Lower leg skin (tissue), 4 donors: ENCODE measurements at regions not wholly inside any gene's neighbourhood (a gene's known extent, or its start where the extent isn't known, plus 50 kb on each side); places are given as distances from the start of the nearest gene placed in this dataset.

ENCODE experiments used
- DNase-seq, 2 donors: peaks; one replicate each; pipeline ENCODE4 v3.0.0-alpha.2; 2019; ENCODE audit warnings: low spot score in 2 of 2
- H3K4me3 ChIP-seq: fragments of 200-600 bp; sonication (generic); 2 replicates; pipeline ENCODE4 v1.5.1; 2017; ENCODE audit warnings: mild to moderate bottlenecking, low read depth; ENCODE audit not compliant: poor library complexity, severe bottlenecking
- CTCF ChIP-seq, 3 donors: fragments of 450-650 bp; IDR thresholded peaks; one replicate each; pipeline ENCODE4 v1.5.1; 2016; ENCODE audit warnings: antibody characterized with exemption in 3 of 3, mild to moderate bottlenecking in 3 of 3, moderate library complexity in 2 of 3
- POLR2A ChIP-seq, 2 donors: fragments of 450-650 bp; IDR thresholded peaks; one replicate each; pipeline ENCODE4 v1.6.1; 2016 to 2017; ENCODE audit warnings: antibody characterized with exemption in 2 of 2, mild to moderate bottlenecking in 1 of 2, moderate library complexity in 1 of 2
- WGBS, 2 donors: methylation state at CpG; one replicate each; pipeline ENCODE4 v1.1.5; 2018; 5-methylcytosine and 5-hydroxymethylcytosine counted together
- intact Hi-C: fragments of 100-400 bp; cut with DNase I; formaldehyde crosslinking; loops from one replicate; pipeline ENCODE4 v1.15.0; 2023; ENCODE audit warnings: low total_unique reads

- no peak for DNase-seq
- TF ChIP-seq CTCF (IDR thresholded peaks at IDR 0.05) (no peak), POLR2A (IDR thresholded peaks at IDR 0.05) (no peak)
- intact Hi-C loops: no loop called here
- 79 to 83% methylated on average over 1 of the region's 1 CpG for WGBS, 2 donors
- no peak overlapping the region for H3K4me3 ChIP-seq
These were observed 214.1 kb upstream of the CNTN6 start for GRCh38 chr3:878746-879145.

- DNase-seq: no peak
- WGBS, 2 donors: 68 to 69% methylated on average over 3 of the region's 3 CpGs
- TF ChIP-seq POLR2A (IDR thresholded peaks at IDR 0.05) (no peak), CTCF (IDR thresholded peaks at IDR 0.05) (no peak)
- no peak overlapping the region for H3K4me3 ChIP-seq
- intact Hi-C loops: no loop called here
These were observed 212.5 kb upstream of the CNTN6 start for GRCh38 chr3:880371-880770.

GRCh38 chr3:882533-882932, 210.3 kb upstream of the CNTN6 start:
- H3K4me3 ChIP-seq: no peak overlapping the region
- intact Hi-C loops: no loop called here
- no peak for DNase-seq
- TF ChIP-seq CTCF (IDR thresholded peaks at IDR 0.05) (no peak), POLR2A (IDR thresholded peaks at IDR 0.05) (no peak)
- WGBS, 2 donors: 65 to 66% methylated on average over 3 of the region's 3 CpGs

GRCh38 chr3:901953-902778, 190.7 kb upstream of the CNTN6 start:
- intact Hi-C loops: no loop called here
- DNase-seq: no peak
- no peak overlapping the region for H3K4me3 ChIP-seq
- 58 to 60% methylated on average over 2 of the region's 2 CpGs for WGBS, 2 donors
- TF ChIP-seq CTCF (IDR thresholded peaks at IDR 0.05): no peak
- TF ChIP-seq POLR2A (IDR thresholded peaks at IDR 0.05): no peak

GRCh38 chr3:905217-905616, 187.6 kb upstream of the CNTN6 start:
- intact Hi-C loops: no loop called here
- TF ChIP-seq CTCF (IDR thresholded peaks at IDR 0.05) (no peak), POLR2A (IDR thresholded peaks at IDR 0.05) (no peak)
- H3K4me3 ChIP-seq: no peak overlapping the region
- 74 to 84% methylated on average over 2 of the region's 2 CpGs for WGBS, 2 donors
- DNase-seq: no peak

GRCh38 chr3:906739-907138, 186.1 kb upstream of the CNTN6 start:
- intact Hi-C loops: no loop called here
- TF ChIP-seq CTCF (IDR thresholded peaks at IDR 0.05): no peak
- TF ChIP-seq POLR2A (IDR thresholded peaks at IDR 0.05): no peak
- WGBS, 2 donors: 46 to 51% methylated on average over 3 of the region's 3 CpGs
- no peak overlapping the region for H3K4me3 ChIP-seq
- no peak for DNase-seq
